Heart left ventricle (tissue), 13 donors: ENCODE measurements at regions not wholly inside any gene's neighbourhood (a gene's known extent, or its start where the extent isn't known, plus 50 kb on each side); places are given as distances from the start of the nearest gene placed in this dataset.

Experiments used
- POLR2A ChIP-seq, 2 donors: fragments of 450-650 bp; IDR thresholded peaks; one replicate each; pipeline ENCODE4 v1.6.1; 2017; ENCODE audit warnings: antibody characterized with exemption in 2 of 2, mild to moderate bottlenecking in 2 of 2, moderate library complexity in 2 of 2
- TF ChIP-seq, protein P1 (sequence below), 12 donors: fragments of 200-600 bp; sonication (generic) in 4 of 12; IDR thresholded peaks; one replicate each; pipeline versions ENCODE4 v1.5.0 to v1.8.0; 2018 to 2022; ENCODE audit warnings: antibody characterized with exemption in 12 of 12, mild to moderate bottlenecking in 5 of 12
- donor health status: ischemic (EF 13 %, LVEDD 7.1; RV severe dilation, severe dysfunction).
- donor health status: DM: no; HTN: yes; CAD: no.
- donor health status: DM: no; HTN: no; CAD: no.
- donor health status: ischemic (EF 25% LVEDD 6.9; RV normal size, moderate dysfunction).
- donor health status: ischemic (EF 25% LVEDD 5.7; RV mildly dilated, moderate dysfunction).
- donor health status: ischemic (EF 35%, LVEDD 5.7; RV mildly dilated, moderate dysfunction).
- donor health status: nonischemic (EF 11% LVEDD 7.7; RV severe dilation, severe dysfunction).
- donor health status: DM: yes; HTN: yes; CAD: no.
- donor health status: PGD.
- donor health status: ischemic (EF 29% LVEDD 5.4; RV normal size, mild dysfunction).
- donor health status: nonischemic (EF 23%, LVEDD 6.1; RV moderate dilation, normal function).

DNA sequence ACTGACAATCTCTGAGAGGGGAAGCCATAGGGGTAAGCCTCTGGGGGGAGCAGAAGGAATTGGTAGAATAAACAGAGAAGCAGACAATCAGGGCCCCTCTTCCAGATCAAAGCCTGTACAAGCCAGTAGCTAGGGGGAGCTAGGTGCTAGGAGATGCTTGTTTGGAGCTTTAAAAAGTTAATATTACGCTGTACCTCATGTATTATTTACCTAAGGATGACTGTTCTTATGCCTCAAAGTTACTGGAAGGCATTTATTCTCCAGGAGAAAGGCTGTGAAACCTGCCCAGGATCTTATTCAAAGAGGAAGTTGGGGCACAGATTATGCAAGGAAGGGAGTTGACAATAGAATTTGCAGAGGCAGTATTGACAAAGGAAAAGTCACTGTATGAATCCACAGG is 111.8 kb upstream of the SLC35F1 start:
- TF ChIP-seq, protein P1, sequence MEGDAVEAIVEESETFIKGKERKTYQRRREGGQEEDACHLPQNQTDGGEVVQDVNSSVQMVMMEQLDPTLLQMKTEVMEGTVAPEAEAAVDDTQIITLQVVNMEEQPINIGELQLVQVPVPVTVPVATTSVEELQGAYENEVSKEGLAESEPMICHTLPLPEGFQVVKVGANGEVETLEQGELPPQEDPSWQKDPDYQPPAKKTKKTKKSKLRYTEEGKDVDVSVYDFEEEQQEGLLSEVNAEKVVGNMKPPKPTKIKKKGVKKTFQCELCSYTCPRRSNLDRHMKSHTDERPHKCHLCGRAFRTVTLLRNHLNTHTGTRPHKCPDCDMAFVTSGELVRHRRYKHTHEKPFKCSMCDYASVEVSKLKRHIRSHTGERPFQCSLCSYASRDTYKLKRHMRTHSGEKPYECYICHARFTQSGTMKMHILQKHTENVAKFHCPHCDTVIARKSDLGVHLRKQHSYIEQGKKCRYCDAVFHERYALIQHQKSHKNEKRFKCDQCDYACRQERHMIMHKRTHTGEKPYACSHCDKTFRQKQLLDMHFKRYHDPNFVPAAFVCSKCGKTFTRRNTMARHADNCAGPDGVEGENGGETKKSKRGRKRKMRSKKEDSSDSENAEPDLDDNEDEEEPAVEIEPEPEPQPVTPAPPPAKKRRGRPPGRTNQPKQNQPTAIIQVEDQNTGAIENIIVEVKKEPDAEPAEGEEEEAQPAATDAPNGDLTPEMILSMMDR (IDR thresholded peaks at IDR 0.05) = no peak
- TF ChIP-seq POLR2A (IDR thresholded peaks at IDR 0.05) = no peak
